ENCODE measurements at regions not wholly inside any gene's neighbourhood (a gene's known extent, or its start where the extent isn't known, plus 50 kb on each side); places are given as distances from the start of the nearest gene placed in this dataset.

DNA sequence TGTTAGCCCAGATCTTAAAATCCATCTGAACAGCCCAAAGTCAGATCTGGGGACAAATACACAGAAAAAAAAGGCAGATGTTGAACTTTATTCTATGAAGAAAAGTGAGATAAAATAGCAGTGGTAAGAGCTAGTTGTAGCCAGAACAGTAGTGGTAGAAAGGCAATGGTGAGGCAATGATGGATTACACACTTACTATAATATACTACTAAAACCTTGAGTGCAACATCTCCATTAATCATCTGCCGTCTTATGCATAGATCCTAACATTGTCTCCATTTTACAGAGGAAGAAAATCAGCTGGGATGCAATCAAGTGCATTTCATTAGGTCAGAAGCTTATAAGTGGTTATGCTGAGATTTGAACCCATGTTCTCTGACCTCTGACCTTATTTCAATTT is 699.6 kb downstream of the CDH11 start:
- no peaks in the 10 kb centered on the region for H3K79me1 ChIP-seq (ENCODE audit: insufficient read depth, low read depth, low read length, poor library complexity, severe bottlenecking)
- H2BK12ac ChIP-seq (ENCODE audit: insufficient read length, low read depth, low read length), result no peak overlapping the region
- H2AK5ac ChIP-seq (ENCODE audit: insufficient read length, low read length), result no peak overlapping the region
- H3K23me2 ChIP-seq (ENCODE audit: insufficient read length, low read depth, low read length, poor library complexity, severe bottlenecking), result no peaks in the 10 kb centered on the region
- H3K79me2 ChIP-seq (ENCODE audit: insufficient read depth, low read length), result no peaks in the 10 kb centered on the region
- H3K36me3 Mint-ChIP-seq (ENCODE audit: insufficient read depth in 1 of 3, low read depth in 3 of 3), result peaks cover 0 to 8% (median 2%) of the 10 kb centered on the region in 3 experiments; a peak in 5 of 7 replicates
- H3K4me2 ChIP-seq (ENCODE audit: insufficient read depth, insufficient read length, low read length), result no peak overlapping the region
- H4K91ac ChIP-seq (ENCODE audit: insufficient read length, low read depth, low read length), result no peak overlapping the region
- no peaks in the 10 kb centered on the region for H3K9me3 ChIP-seq (ENCODE audit: control insufficient read depth, low read depth, low read length)
- no peak for DNase-seq
- H3K18ac ChIP-seq (ENCODE audit: insufficient read length, low read depth, low read length), result no peak overlapping the region
- no peak overlapping the region for H3K14ac ChIP-seq (ENCODE audit: insufficient read depth, low read length)
- H3K27me3 ChIP-seq (ENCODE audit: insufficient read depth, low read length), result no peaks in the 10 kb centered on the region
- H2BK120ac ChIP-seq (ENCODE audit: low read depth, low read length, poor library complexity, severe bottlenecking), result no peak overlapping the region
- no peak overlapping the region for H3T11ph ChIP-seq (ENCODE audit: low read length)
- H3K23ac ChIP-seq (ENCODE audit: insufficient read length, low read depth, low read length), result no peak overlapping the region
- no peaks in the 10 kb centered on the region for H4K20me1 ChIP-seq (ENCODE audit: control insufficient read depth, insufficient read depth, insufficient read length)
- H3K4me1 Mint-ChIP-seq, result no peaks in the 10 kb centered on the region
- H3K9ac ChIP-seq (ENCODE audit: extremely low read depth, insufficient read length, low read length), result no peak overlapping the region
- peaks cover 0 to 10% of the 10 kb centered on the region in 2 experiments; a peak in 3 of 5 replicates for H3K9me3 Mint-ChIP-seq
- H4K5ac ChIP-seq (ENCODE audit: insufficient read length, low read depth, low read length), result no peak overlapping the region
- no peak overlapping the region for H3K56ac ChIP-seq (ENCODE audit: insufficient read length, low read depth, low read length)
- no peaks in the 10 kb centered on the region; the same call in 1 of the 2 replicates for H3K27me3 Mint-ChIP-seq (ENCODE audit: low read depth)
- no peaks in the 10 kb centered on the region for H3K4me1 ChIP-seq (ENCODE audit: insufficient read depth, low read length)
- no CpG with 5 or more reads among the region's 1 CpG for WGBS (ENCODE audit: extremely low coverage, insufficient read length, low lambda C conversion rate)
- H4K8ac ChIP-seq (replicated peaks; ENCODE audit: insufficient read length, low read depth, low read length), result no peak overlapping the region
- H3K27ac ChIP-seq (ENCODE audit: insufficient read length, low read depth, low read length), result no peak overlapping the region
- H2AFZ ChIP-seq (ENCODE audit: low read length), result no peak overlapping the region
- no peak overlapping the region for H3K4me3 Mint-ChIP-seq
- no peak overlapping the region for H3K4ac ChIP-seq (ENCODE audit: low read depth, low read length)
- TF ChIP-seq, protein P1, sequence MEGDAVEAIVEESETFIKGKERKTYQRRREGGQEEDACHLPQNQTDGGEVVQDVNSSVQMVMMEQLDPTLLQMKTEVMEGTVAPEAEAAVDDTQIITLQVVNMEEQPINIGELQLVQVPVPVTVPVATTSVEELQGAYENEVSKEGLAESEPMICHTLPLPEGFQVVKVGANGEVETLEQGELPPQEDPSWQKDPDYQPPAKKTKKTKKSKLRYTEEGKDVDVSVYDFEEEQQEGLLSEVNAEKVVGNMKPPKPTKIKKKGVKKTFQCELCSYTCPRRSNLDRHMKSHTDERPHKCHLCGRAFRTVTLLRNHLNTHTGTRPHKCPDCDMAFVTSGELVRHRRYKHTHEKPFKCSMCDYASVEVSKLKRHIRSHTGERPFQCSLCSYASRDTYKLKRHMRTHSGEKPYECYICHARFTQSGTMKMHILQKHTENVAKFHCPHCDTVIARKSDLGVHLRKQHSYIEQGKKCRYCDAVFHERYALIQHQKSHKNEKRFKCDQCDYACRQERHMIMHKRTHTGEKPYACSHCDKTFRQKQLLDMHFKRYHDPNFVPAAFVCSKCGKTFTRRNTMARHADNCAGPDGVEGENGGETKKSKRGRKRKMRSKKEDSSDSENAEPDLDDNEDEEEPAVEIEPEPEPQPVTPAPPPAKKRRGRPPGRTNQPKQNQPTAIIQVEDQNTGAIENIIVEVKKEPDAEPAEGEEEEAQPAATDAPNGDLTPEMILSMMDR (conservative IDR thresholded peaks at IDR 0.05), result no peak
- H2BK5ac ChIP-seq (ENCODE audit: insufficient read length, low read length), result no peak overlapping the region
- no peak overlapping the region for H2BK20ac ChIP-seq (ENCODE audit: low read depth, low read length, poor library complexity, severe bottlenecking)
- no peak overlapping the region for H2BK15ac ChIP-seq (ENCODE audit: low read depth, low read length)
- no peak overlapping the region for H3K27ac Mint-ChIP-seq

All from H9 (cell line).